Choroid plexus epithelial cell (primary cell): ENCODE measurements at regions not wholly inside any gene's neighbourhood (a gene's known extent, or its start where the extent isn't known, plus 50 kb on each side); places are given as distances from the start of the nearest gene placed in this dataset.

Experiments used
- DNase-seq: peaks from one replicate; pipeline ENCODE4 v3.0.0-alpha.2; 2010; ENCODE audit warnings: low read depth
- H3K4me3 ChIP-seq: 2 replicates; pipeline ENCODE4 v1.5.1; 2011; ENCODE audit warnings: low read depth, mild to moderate bottlenecking, control low read depth, low read length, moderate library complexity
- CTCF ChIP-seq: conservative IDR thresholded peaks from 2 replicates; pipeline ENCODE4 v1.5.1; 2011; ENCODE audit warnings: low read depth, mild to moderate bottlenecking, control low read depth, inconsistent platforms, low read length, moderate library complexity

- no peak for DNase-seq
- H3K4me3 ChIP-seq: no peak overlapping the region
- no peak for TF ChIP-seq CTCF
Measured at GRCh38 chr12:89800435-89800834, 91.8 kb upstream of the ATP2B1 start.

GRCh38 chr12:89799316-89799715 lies 90.7 kb upstream of the ATP2B1 start:
- no peak overlapping the region for H3K4me3 ChIP-seq
- no peak for TF ChIP-seq CTCF
- DNase-seq: no peak

- TF ChIP-seq CTCF: no peak
- DNase-seq: no peak
- H3K4me3 ChIP-seq: no peak overlapping the region
Measured at GRCh38 chr12:89797436-89797835, 88.8 kb upstream of the ATP2B1 start.

- peak; percentile 38 for DNase-seq
- TF ChIP-seq CTCF: peak; percentile 26
Measured at GRCh38 chr12:89796798-89797382, 88.3 kb upstream of the ATP2B1 start.

GRCh38 chr12:89793946-89794345 lies 85.3 kb upstream of the ATP2B1 start:
- no peak for TF ChIP-seq CTCF
- no peak for DNase-seq
- no peak overlapping the region for H3K4me3 ChIP-seq

More at GRCh38 chr12:89796798-89797382, 88.3 kb upstream of the ATP2B1 start:
- H3K4me3 ChIP-seq: no peak overlapping the region

- TF ChIP-seq CTCF: no peak
- H3K4me3 ChIP-seq: no peak overlapping the region
- DNase-seq: no peak
Measured at GRCh38 chr12:89791286-89791685, 82.6 kb upstream of the ATP2B1 start.

GRCh38 chr12:89789862-89790261 lies 81.2 kb upstream of the ATP2B1 start:
- no peak for TF ChIP-seq CTCF
- no peak overlapping the region for H3K4me3 ChIP-seq
- peak; percentile 14 for DNase-seq
